C4-2B (cell line): ENCODE measurements at regions not wholly inside any gene's neighbourhood (a gene's known extent, or its start where the extent isn't known, plus 50 kb on each side); places are given as distances from the start of the nearest gene placed in this dataset.

Source experiments
- CTCF ChIP-seq: fragments of 450-650 bp; conservative IDR thresholded peaks from 2 replicates; pipeline ENCODE4 v1.5.1; 2017; ENCODE audit warnings: mild to moderate bottlenecking
- ZFX ChIP-seq: fragments of 450-650 bp; IDR thresholded peaks from 2 replicates; pipeline ENCODE4 v1.6.1; 2017

- TF ChIP-seq CTCF, result no peak
- TF ChIP-seq ZFX, result no peak
These were observed 191.8 kb upstream of the CXorf66 start for GRCh38 chrX:140157143-140157542.
